ENCODE measurements at regions not wholly inside any gene's neighbourhood (a gene's known extent, or its start where the extent isn't known, plus 50 kb on each side); places are given as distances from the start of the nearest gene placed in this dataset.

DNA sequence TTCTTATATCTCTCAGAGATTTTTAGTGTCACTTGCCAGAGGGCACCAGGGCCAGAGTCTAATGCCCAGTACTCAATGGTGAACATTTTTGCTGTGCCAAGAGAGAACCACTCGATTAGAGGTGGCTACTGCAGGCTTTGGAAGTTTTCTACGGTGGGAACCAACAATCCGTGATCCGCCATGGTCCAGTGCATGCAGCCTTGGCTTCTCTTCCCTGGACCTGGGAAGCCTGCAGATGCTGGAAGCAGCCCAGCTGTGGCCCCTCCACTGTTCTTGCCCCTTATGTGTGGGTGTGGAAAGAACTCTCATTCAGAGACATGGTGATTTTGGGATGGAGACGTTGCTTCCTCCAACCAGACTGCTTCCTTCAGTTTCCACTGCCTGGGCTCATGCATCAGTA lies 224.2 kb downstream of the TSHZ3 start (continued):
- TF ChIP-seq, protein P1, sequence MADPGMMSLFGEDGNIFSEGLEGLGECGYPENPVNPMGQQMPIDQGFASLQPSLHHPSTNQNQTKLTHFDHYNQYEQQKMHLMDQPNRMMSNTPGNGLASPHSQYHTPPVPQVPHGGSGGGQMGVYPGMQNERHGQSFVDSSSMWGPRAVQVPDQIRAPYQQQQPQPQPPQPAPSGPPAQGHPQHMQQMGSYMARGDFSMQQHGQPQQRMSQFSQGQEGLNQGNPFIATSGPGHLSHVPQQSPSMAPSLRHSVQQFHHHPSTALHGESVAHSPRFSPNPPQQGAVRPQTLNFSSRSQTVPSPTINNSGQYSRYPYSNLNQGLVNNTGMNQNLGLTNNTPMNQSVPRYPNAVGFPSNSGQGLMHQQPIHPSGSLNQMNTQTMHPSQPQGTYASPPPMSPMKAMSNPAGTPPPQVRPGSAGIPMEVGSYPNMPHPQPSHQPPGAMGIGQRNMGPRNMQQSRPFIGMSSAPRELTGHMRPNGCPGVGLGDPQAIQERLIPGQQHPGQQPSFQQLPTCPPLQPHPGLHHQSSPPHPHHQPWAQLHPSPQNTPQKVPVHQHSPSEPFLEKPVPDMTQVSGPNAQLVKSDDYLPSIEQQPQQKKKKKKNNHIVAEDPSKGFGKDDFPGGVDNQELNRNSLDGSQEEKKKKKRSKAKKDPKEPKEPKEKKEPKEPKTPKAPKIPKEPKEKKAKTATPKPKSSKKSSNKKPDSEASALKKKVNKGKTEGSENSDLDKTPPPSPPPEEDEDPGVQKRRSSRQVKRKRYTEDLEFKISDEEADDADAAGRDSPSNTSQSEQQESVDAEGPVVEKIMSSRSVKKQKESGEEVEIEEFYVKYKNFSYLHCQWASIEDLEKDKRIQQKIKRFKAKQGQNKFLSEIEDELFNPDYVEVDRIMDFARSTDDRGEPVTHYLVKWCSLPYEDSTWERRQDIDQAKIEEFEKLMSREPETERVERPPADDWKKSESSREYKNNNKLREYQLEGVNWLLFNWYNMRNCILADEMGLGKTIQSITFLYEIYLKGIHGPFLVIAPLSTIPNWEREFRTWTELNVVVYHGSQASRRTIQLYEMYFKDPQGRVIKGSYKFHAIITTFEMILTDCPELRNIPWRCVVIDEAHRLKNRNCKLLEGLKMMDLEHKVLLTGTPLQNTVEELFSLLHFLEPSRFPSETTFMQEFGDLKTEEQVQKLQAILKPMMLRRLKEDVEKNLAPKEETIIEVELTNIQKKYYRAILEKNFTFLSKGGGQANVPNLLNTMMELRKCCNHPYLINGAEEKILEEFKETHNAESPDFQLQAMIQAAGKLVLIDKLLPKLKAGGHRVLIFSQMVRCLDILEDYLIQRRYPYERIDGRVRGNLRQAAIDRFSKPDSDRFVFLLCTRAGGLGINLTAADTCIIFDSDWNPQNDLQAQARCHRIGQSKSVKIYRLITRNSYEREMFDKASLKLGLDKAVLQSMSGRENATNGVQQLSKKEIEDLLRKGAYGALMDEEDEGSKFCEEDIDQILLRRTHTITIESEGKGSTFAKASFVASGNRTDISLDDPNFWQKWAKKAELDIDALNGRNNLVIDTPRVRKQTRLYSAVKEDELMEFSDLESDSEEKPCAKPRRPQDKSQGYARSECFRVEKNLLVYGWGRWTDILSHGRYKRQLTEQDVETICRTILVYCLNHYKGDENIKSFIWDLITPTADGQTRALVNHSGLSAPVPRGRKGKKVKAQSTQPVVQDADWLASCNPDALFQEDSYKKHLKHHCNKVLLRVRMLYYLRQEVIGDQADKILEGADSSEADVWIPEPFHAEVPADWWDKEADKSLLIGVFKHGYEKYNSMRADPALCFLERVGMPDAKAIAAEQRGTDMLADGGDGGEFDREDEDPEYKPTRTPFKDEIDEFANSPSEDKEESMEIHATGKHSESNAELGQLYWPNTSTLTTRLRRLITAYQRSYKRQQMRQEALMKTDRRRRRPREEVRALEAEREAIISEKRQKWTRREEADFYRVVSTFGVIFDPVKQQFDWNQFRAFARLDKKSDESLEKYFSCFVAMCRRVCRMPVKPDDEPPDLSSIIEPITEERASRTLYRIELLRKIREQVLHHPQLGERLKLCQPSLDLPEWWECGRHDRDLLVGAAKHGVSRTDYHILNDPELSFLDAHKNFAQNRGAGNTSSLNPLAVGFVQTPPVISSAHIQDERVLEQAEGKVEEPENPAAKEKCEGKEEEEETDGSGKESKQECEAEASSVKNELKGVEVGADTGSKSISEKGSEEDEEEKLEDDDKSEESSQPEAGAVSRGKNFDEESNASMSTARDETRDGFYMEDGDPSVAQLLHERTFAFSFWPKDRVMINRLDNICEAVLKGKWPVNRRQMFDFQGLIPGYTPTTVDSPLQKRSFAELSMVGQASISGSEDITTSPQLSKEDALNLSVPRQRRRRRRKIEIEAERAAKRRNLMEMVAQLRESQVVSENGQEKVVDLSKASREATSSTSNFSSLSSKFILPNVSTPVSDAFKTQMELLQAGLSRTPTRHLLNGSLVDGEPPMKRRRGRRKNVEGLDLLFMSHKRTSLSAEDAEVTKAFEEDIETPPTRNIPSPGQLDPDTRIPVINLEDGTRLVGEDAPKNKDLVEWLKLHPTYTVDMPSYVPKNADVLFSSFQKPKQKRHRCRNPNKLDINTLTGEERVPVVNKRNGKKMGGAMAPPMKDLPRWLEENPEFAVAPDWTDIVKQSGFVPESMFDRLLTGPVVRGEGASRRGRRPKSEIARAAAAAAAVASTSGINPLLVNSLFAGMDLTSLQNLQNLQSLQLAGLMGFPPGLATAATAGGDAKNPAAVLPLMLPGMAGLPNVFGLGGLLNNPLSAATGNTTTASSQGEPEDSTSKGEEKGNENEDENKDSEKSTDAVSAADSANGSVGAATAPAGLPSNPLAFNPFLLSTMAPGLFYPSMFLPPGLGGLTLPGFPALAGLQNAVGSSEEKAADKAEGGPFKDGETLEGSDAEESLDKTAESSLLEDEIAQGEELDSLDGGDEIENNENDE (IDR thresholded peaks at IDR 0.05; ENCODE audit: insufficient replicate concordance, low read length): no peak
- TF ChIP-seq CHD2 (IDR thresholded peaks at IDR 0.05; ENCODE audit: low read length) (no peak), EGR1 (IDR thresholded peaks at IDR 0.05; ENCODE audit: borderline replicate concordance, low read depth, low read length) (no peak), BACH1 (IDR thresholded peaks at IDR 0.05; ENCODE audit: low read length) (no peak), GABPA (IDR thresholded peaks at IDR 0.05; ENCODE audit: borderline replicate concordance, insufficient read depth, low read length) (no peak), BCL11A (IDR thresholded peaks at IDR 0.05; ENCODE audit: low read depth in 2 of 2, low read length in 2 of 2) (no peak)
